GM21786 (cell line): ENCODE measurements at regions not wholly inside any gene's neighbourhood (a gene's known extent, or its start where the extent isn't known, plus 50 kb on each side); places are given as distances from the start of the nearest gene placed in this dataset.
"Not testable (repeated sequence)": the region's sequence is repeated elsewhere in the genome, so short reads cannot be mapped to it uniquely, and the experiment has no call there.

ENCODE experiments used
- ATAC-seq: cut with Tn5 transposase; IDR thresholded peaks from one replicate; pipeline ENCODE4 v1.9.1; 2021; ENCODE audit not compliant: unreplicated experiment

- no peak for ATAC-seq
Measured at GRCh38 chr1:47680815-47681475, 243.1 kb downstream of the FOXD2 start.

- ATAC-seq = no peak
Measured at GRCh38 chr1:47681735-47682134, 243.9 kb downstream of the FOXD2 start.

- ATAC-seq = no peak
Measured at GRCh38 chr1:47682198-47682597, 244.4 kb downstream of the FOXD2 start.

GRCh38 chr1:47682786-47683350 is 245.0 kb downstream of the FOXD2 start:
- no peak for ATAC-seq

GRCh38 chr1:47683401-47683800 is 245.6 kb downstream of the FOXD2 start:
- ATAC-seq = no peak

- ATAC-seq = no peak
Measured at GRCh38 chr1:47684518-47684917, 246.7 kb downstream of the FOXD2 start.

- ATAC-seq = no peak
Measured at GRCh38 chr1:47684964-47685762, 247.3 kb downstream of the FOXD2 start.

GRCh38 chr1:47685763-47686066 is 247.9 kb downstream of the FOXD2 start:
- no peak for ATAC-seq

GRCh38 chr1:47686731-47687630 is 249.1 kb downstream of the FOXD2 start:
- ATAC-seq = no peak

GRCh38 chr1:47687631-47688460 is 250.0 kb downstream of the FOXD2 start:
- no peak for ATAC-seq

- no peak for ATAC-seq
Measured at GRCh38 chr1:47688461-47689296, 250.8 kb downstream of the FOXD2 start.

- no peak for ATAC-seq
Measured at GRCh38 chr1:47689894-47690293, 252.1 kb downstream of the FOXD2 start.

- no peak for ATAC-seq
Measured at GRCh38 chr1:47690341-47691250, 252.8 kb downstream of the FOXD2 start.

- ATAC-seq = not testable (repeated sequence)
Measured at GRCh38 chr1:47691293-47691692, 253.4 kb downstream of the FOXD2 start.

GRCh38 chr1:47692196-47692595 is 254.4 kb downstream of the FOXD2 start:
- ATAC-seq = no peak

GRCh38 chr1:47693115-47693514 is 255.3 kb downstream of the FOXD2 start:
- no peak for ATAC-seq

- no peak for ATAC-seq
Measured at GRCh38 chr1:47694011-47694890, 256.4 kb downstream of the FOXD2 start.

GRCh38 chr1:47696404-47696736 is 258.5 kb downstream of the FOXD2 start:
- ATAC-seq = no peak
